HL-60 (cell line): ENCODE measurements at regions not wholly inside any gene's neighbourhood (a gene's known extent, or its start where the extent isn't known, plus 50 kb on each side); places are given as distances from the start of the nearest gene placed in this dataset.

Source experiments
- POLR2AphosphoS5 ChIP-seq: IDR thresholded peaks from 2 replicates; pipeline ENCODE4 v1.6.1; 2012; ENCODE audit warnings: low read depth
- TF ChIP-seq, protein P1 (sequence below): IDR thresholded peaks from one replicate; pipeline ENCODE4 v1.5.1; 2011; ENCODE audit warnings: low read length, control low read depth, inconsistent platforms; ENCODE audit not compliant: insufficient read depth

DNA sequence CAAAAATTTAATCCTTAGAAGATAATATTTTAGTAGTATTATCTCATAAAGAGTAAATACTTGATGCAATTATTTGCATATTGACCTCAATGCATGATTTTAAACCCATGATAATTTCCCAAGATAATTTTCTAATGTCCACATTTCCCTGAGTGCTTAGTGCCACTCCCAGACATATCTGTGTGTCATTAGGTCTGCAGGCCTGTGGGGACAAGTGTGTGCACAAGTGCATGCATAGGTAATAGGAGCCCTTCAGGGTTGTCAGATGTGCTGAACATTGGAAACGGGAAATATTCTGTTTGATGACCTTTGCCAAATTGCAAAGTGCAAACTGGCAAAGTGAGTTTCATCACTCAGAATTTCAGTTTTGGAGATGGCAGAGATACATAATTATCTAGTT is 369.9 kb downstream of the KLF5 start:
- TF ChIP-seq, protein P1, sequence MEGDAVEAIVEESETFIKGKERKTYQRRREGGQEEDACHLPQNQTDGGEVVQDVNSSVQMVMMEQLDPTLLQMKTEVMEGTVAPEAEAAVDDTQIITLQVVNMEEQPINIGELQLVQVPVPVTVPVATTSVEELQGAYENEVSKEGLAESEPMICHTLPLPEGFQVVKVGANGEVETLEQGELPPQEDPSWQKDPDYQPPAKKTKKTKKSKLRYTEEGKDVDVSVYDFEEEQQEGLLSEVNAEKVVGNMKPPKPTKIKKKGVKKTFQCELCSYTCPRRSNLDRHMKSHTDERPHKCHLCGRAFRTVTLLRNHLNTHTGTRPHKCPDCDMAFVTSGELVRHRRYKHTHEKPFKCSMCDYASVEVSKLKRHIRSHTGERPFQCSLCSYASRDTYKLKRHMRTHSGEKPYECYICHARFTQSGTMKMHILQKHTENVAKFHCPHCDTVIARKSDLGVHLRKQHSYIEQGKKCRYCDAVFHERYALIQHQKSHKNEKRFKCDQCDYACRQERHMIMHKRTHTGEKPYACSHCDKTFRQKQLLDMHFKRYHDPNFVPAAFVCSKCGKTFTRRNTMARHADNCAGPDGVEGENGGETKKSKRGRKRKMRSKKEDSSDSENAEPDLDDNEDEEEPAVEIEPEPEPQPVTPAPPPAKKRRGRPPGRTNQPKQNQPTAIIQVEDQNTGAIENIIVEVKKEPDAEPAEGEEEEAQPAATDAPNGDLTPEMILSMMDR: no peak
- TF ChIP-seq POLR2AphosphoS5: no peak
